GM19035 (cell line): ENCODE measurements at regions not wholly inside any gene's neighbourhood (a gene's known extent, or its start where the extent isn't known, plus 50 kb on each side); places are given as distances from the start of the nearest gene placed in this dataset.

ENCODE experiments used
- ATAC-seq: cut with Tn5 transposase; IDR thresholded peaks from one replicate; pipeline ENCODE4 v1.9.1; 2021; ENCODE audit not compliant: unreplicated experiment

- peak; percentile 64 for ATAC-seq
These were observed 881.3 kb upstream of the SEL1L start for GRCh38 chr14:82414853-82415539.

GRCh38 chr14:82419933-82420332 is 886.3 kb upstream of the SEL1L start:
- no peak for ATAC-seq

- no peak for ATAC-seq
These were observed 887.2 kb upstream of the SEL1L start for GRCh38 chr14:82420871-82421270.

- ATAC-seq, result no peak
These were observed 887.6 kb upstream of the SEL1L start for GRCh38 chr14:82421286-82421685.

- no peak for ATAC-seq
These were observed 888.6 kb upstream of the SEL1L start for GRCh38 chr14:82422230-82422629.

- no peak for ATAC-seq
These were observed 891.6 kb upstream of the SEL1L start for GRCh38 chr14:82425261-82425660.

- ATAC-seq, result no peak
These were observed 897.4 kb upstream of the SEL1L start for GRCh38 chr14:82431031-82431430.

GRCh38 chr14:82432301-82433105 is 898.9 kb upstream of the SEL1L start:
- no peak for ATAC-seq

- no peak for ATAC-seq
These were observed 904.8 kb upstream of the SEL1L start for GRCh38 chr14:82438436-82438835.

GRCh38 chr14:82441270-82441669 is 907.6 kb upstream of the SEL1L start:
- no peak for ATAC-seq

- ATAC-seq, result no peak
These were observed 912.3 kb upstream of the SEL1L start for GRCh38 chr14:82445810-82446570.

GRCh38 chr14:82447586-82447985 is 913.9 kb upstream of the SEL1L start:
- ATAC-seq, result no peak

- no peak for ATAC-seq
These were observed 916.3 kb upstream of the SEL1L start for GRCh38 chr14:82449926-82450468.

- no peak for ATAC-seq
These were observed 918.0 kb upstream of the SEL1L start for GRCh38 chr14:82451675-82452074.

GRCh38 chr14:82482345-82482744 is 948.7 kb upstream of the SEL1L start:
- no peak for ATAC-seq

- no peak for ATAC-seq
These were observed 954.8 kb upstream of the SEL1L start for GRCh38 chr14:82488473-82488872.

- ATAC-seq, result no peak
These were observed 956.7 kb upstream of the SEL1L start for GRCh38 chr14:82490397-82490796.

- ATAC-seq, result no peak
These were observed 958.5 kb upstream of the SEL1L start for GRCh38 chr14:82492157-82492556.

GRCh38 chr14:82500222-82500621 is 966.6 kb upstream of the SEL1L start:
- no peak for ATAC-seq

- no peak for ATAC-seq
These were observed 967.9 kb upstream of the SEL1L start for GRCh38 chr14:82501554-82501953.

- ATAC-seq, result no peak
These were observed 968.4 kb upstream of the SEL1L start for GRCh38 chr14:82502043-82502442.
